HG03354 (cell line): ENCODE measurements at regions not wholly inside any gene's neighbourhood (a gene's known extent, or its start where the extent isn't known, plus 50 kb on each side); places are given as distances from the start of the nearest gene placed in this dataset.

ENCODE experiments used
- ATAC-seq: cut with Tn5 transposase; IDR thresholded peaks from one replicate; pipeline ENCODE4 v1.9.1; 2021; ENCODE audit warnings: mild to moderate bottlenecking; ENCODE audit not compliant: unreplicated experiment, poor library complexity, severe bottlenecking

GRCh38 chr21:15272591-15272990, 207.8 kb upstream of the NRIP1 start:
- ATAC-seq: no peak

GRCh38 chr21:15273244-15273643, 208.4 kb upstream of the NRIP1 start:
- no peak for ATAC-seq

GRCh38 chr21:15274701-15275485, 210.1 kb upstream of the NRIP1 start:
- no peak for ATAC-seq

GRCh38 chr21:15275615-15276235, 210.9 kb upstream of the NRIP1 start:
- no peak for ATAC-seq

GRCh38 chr21:15276243-15276642, 211.4 kb upstream of the NRIP1 start:
- no peak for ATAC-seq

GRCh38 chr21:15277466-15277865, 212.7 kb upstream of the NRIP1 start:
- ATAC-seq: no peak

- no peak for ATAC-seq
Observed at GRCh38 chr21:15278279-15278678, 213.5 kb upstream of the NRIP1 start.

- no peak for ATAC-seq
Observed at GRCh38 chr21:15278851-15279250, 214.1 kb upstream of the NRIP1 start.

GRCh38 chr21:15279482-15279881, 214.7 kb upstream of the NRIP1 start:
- ATAC-seq: no peak

GRCh38 chr21:15281714-15282113, 216.9 kb upstream of the NRIP1 start:
- no peak for ATAC-seq

GRCh38 chr21:15282665-15283064, 217.9 kb upstream of the NRIP1 start:
- ATAC-seq: no peak

GRCh38 chr21:15283138-15283537, 218.3 kb upstream of the NRIP1 start:
- no peak for ATAC-seq

- no peak for ATAC-seq
Observed at GRCh38 chr21:15283789-15284188, 219.0 kb upstream of the NRIP1 start.

- ATAC-seq: no peak
Observed at GRCh38 chr21:15285556-15285955, 220.8 kb upstream of the NRIP1 start.

- ATAC-seq: no peak
Observed at GRCh38 chr21:15289246-15289645, 224.4 kb upstream of the NRIP1 start.

GRCh38 chr21:15289896-15290841, 225.4 kb upstream of the NRIP1 start:
- ATAC-seq: no peak

GRCh38 chr21:15291621-15292266, 226.9 kb upstream of the NRIP1 start:
- no peak for ATAC-seq

GRCh38 chr21:15293240-15293639, 228.4 kb upstream of the NRIP1 start:
- no peak for ATAC-seq

GRCh38 chr21:15295875-15296274, 231.1 kb upstream of the NRIP1 start:
- ATAC-seq: no peak

- ATAC-seq: no peak
Observed at GRCh38 chr21:15297824-15298223, 233.0 kb upstream of the NRIP1 start.
